ENCODE measurements at regions not wholly inside any gene's neighbourhood (a gene's known extent, or its start where the extent isn't known, plus 50 kb on each side); places are given as distances from the start of the nearest gene placed in this dataset.

DNA sequence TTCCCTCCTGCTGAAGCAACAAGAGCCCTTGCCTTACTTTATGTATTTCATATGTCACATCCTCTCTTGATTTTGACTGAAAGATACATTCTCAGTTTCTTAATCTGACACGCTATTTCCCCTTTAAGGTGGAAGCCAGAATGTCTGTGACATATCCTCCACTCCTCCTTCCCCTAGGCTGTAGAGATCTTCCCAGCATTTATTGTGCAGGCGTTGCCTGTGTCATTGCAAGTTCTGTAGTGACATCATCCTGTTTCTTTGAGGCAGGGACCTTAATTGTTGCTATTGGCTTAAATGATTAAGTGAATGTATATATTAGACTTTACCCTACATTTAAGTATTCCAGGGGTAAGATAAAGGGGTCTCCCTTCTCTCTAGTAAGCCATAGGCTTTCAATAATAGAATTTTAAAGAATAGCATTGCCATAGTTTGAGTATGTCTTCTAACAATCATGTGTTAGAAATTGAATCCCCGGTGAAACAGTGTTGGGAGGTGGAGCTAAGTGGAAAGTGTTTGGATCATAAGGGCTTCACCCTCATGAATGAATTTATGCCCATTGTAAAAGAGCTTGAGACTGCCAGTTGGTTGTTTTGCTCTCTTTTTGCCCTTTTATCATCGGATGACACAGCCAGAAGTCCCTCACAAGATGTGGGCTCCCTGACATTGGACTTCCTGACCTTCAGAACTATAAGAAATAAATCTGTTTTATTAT, 189.5 kb upstream of the CDC14C start:
- H3K27ac ChIP-seq, result no peak overlapping the region
- no peak overlapping the region for H3K4me3 ChIP-seq
- H3K4me1 ChIP-seq, result no peaks in the 10 kb centered on the region
- no peak for FAIRE-seq
- DNase-seq (ENCODE audit: low read depth in 1 of 2, low spot score in 1 of 2), result no peak
- TF ChIP-seq JUNB (IDR thresholded peaks at IDR 0.05) (no peak), SREBF2 (IDR thresholded peaks at IDR 0.05) (no peak), POLR2AphosphoS2 (conservative IDR thresholded peaks at IDR 0.05; ENCODE audit: low read length) (no peak), CEBPB (IDR thresholded peaks at IDR 0.05) (no peak), CHD2 (IDR thresholded peaks at IDR 0.05; ENCODE audit: low read length, partially characterized antibody) (no peak), MAFK (IDR thresholded peaks at IDR 0.05; ENCODE audit: partially characterized antibody) (no peak), EHMT2 (IDR thresholded peaks at IDR 0.05; ENCODE audit: low read depth) (no peak), MAX (IDR thresholded peaks at IDR 0.05) (no peak), NPAS2 (CRISPR knock-in tag; IDR thresholded peaks at IDR 0.05; ENCODE audit: borderline replicate concordance) (no peak)
- TF ChIP-seq, protein P1, sequence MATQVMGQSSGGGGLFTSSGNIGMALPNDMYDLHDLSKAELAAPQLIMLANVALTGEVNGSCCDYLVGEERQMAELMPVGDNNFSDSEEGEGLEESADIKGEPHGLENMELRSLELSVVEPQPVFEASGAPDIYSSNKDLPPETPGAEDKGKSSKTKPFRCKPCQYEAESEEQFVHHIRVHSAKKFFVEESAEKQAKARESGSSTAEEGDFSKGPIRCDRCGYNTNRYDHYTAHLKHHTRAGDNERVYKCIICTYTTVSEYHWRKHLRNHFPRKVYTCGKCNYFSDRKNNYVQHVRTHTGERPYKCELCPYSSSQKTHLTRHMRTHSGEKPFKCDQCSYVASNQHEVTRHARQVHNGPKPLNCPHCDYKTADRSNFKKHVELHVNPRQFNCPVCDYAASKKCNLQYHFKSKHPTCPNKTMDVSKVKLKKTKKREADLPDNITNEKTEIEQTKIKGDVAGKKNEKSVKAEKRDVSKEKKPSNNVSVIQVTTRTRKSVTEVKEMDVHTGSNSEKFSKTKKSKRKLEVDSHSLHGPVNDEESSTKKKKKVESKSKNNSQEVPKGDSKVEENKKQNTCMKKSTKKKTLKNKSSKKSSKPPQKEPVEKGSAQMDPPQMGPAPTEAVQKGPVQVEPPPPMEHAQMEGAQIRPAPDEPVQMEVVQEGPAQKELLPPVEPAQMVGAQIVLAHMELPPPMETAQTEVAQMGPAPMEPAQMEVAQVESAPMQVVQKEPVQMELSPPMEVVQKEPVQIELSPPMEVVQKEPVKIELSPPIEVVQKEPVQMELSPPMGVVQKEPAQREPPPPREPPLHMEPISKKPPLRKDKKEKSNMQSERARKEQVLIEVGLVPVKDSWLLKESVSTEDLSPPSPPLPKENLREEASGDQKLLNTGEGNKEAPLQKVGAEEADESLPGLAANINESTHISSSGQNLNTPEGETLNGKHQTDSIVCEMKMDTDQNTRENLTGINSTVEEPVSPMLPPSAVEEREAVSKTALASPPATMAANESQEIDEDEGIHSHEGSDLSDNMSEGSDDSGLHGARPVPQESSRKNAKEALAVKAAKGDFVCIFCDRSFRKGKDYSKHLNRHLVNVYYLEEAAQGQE (IDR thresholded peaks at IDR 0.05), result no peak
- TF ChIP-seq, protein P2, sequence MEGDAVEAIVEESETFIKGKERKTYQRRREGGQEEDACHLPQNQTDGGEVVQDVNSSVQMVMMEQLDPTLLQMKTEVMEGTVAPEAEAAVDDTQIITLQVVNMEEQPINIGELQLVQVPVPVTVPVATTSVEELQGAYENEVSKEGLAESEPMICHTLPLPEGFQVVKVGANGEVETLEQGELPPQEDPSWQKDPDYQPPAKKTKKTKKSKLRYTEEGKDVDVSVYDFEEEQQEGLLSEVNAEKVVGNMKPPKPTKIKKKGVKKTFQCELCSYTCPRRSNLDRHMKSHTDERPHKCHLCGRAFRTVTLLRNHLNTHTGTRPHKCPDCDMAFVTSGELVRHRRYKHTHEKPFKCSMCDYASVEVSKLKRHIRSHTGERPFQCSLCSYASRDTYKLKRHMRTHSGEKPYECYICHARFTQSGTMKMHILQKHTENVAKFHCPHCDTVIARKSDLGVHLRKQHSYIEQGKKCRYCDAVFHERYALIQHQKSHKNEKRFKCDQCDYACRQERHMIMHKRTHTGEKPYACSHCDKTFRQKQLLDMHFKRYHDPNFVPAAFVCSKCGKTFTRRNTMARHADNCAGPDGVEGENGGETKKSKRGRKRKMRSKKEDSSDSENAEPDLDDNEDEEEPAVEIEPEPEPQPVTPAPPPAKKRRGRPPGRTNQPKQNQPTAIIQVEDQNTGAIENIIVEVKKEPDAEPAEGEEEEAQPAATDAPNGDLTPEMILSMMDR (IDR thresholded peaks at IDR 0.05), result no peak
- WGBS (ENCODE audit: missing lambda C conversion rate), result 0% methylated on average over 4 of the region's 4 CpGs
- 0 out of 3 replicates have a peak, but pooled peaks cover 3% of the 10 kb centered on the region for H3K9me3 ChIP-seq
- H3K4me2 ChIP-seq, result no peak overlapping the region
- ATAC-seq, result no peak
- POLR2A ChIA-PET, result no interaction called here
- CTCF ChIA-PET, result no interaction called here

- no peak for DNase-seq (ENCODE audit: low read depth in 1 of 2, low spot score in 1 of 2)
- H3K4me2 ChIP-seq, result no peak overlapping the region
- H3K27ac ChIP-seq, result no peak overlapping the region
- no peak overlapping the region for H3K4me3 ChIP-seq
- no peak for FAIRE-seq
- H3K4me1 ChIP-seq, result no peaks in the 10 kb centered on the region
- ATAC-seq, result no peak
- 0% methylated on average over 1 of the region's 1 CpG for WGBS (ENCODE audit: missing lambda C conversion rate)
- no peak for TF ChIP-seq HES2 (IDR thresholded peaks at IDR 0.05)
- TF ChIP-seq CHD2 (IDR thresholded peaks at IDR 0.05; ENCODE audit: low read length, partially characterized antibody), result no peak
- TF ChIP-seq ESRRA (IDR thresholded peaks at IDR 0.05; ENCODE audit: borderline replicate concordance, low read length), result no peak
- no peak for TF ChIP-seq HMGXB4 (CRISPR knock-in tag; IDR thresholded peaks at IDR 0.05; ENCODE audit: borderline replicate concordance)
- TF ChIP-seq MAZ (IDR thresholded peaks at IDR 0.05; ENCODE audit: borderline replicate concordance, low read depth, low read length), result no peak
- TF ChIP-seq RNF2 (IDR thresholded peaks at IDR 0.05; ENCODE audit: borderline replicate concordance, low read depth), result no peak
- H3K9me3 ChIP-seq, result 0 out of 3 replicates have a peak, but pooled peaks cover 3% of the 10 kb centered on the region
- ChIA-PET CTCF (no interaction called here), POLR2A (no interaction called here)
Observed at GRCh38 chr7:48741545-48741944, 182.8 kb upstream of the CDC14C start.

Data from A549 (cell line).